Transverse colon (tissue), 4 donors: ENCODE measurements at regions not wholly inside any gene's neighbourhood (a gene's known extent, or its start where the extent isn't known, plus 50 kb on each side); places are given as distances from the start of the nearest gene placed in this dataset.

Source experiments
- CTCF ChIP-seq, 5 experiments: fragments of 200-600 bp in 3 of 5; fragments of 450-650 bp in 2 of 5; sonication (generic) in 3 of 5; IDR thresholded peaks; 1 replicate in 2 of 5; 2 replicates in 3 of 5; pipeline ENCODE4 v1.5.1; 2016 to 2017; ENCODE audit warnings: antibody characterized with exemption in 5 of 5, inconsistent platforms in 3 of 5, mild to moderate bottlenecking in 2 of 5, moderate library complexity in 1 of 5
- EP300 ChIP-seq: sonication (generic); formaldehyde crosslinking; IDR thresholded peaks from one replicate; pipeline ENCODE4 v1.6.1; 2017; ENCODE audit warnings: antibody characterized with exemption, low read depth
- POLR2A ChIP-seq: fragments of 450-650 bp; IDR thresholded peaks from one replicate; pipeline ENCODE4 v1.6.1; 2016; ENCODE audit warnings: antibody characterized with exemption, mild to moderate bottlenecking, moderate library complexity
- POLR2AphosphoS5 ChIP-seq, 3 donors: sonication (generic); formaldehyde crosslinking; IDR thresholded peaks; one replicate each; pipeline ENCODE4 v1.6.1; 2016; ENCODE audit warnings: antibody characterized with exemption in 3 of 3

GRCh38 chr6:20310185-20310584, 91.5 kb upstream of the E2F3 start:
- TF ChIP-seq CTCF (IDR thresholded peaks at IDR 0.05) (no peak), EP300 (no peak), POLR2AphosphoS5 (IDR thresholded peaks at IDR 0.05) (no peak), POLR2A (no peak)
